HG03457 (cell line): ENCODE measurements at regions not wholly inside any gene's neighbourhood (a gene's known extent, or its start where the extent isn't known, plus 50 kb on each side); places are given as distances from the start of the nearest gene placed in this dataset.
"Not testable (repeated sequence)": the region's sequence is repeated elsewhere in the genome, so short reads cannot be mapped to it uniquely, and the experiment has no call there.

Experiments
- ATAC-seq: cut with Tn5 transposase; IDR thresholded peaks from one replicate; pipeline ENCODE4 v1.9.1; 2021; ENCODE audit warnings: moderate number of reproducible peaks; ENCODE audit not compliant: unreplicated experiment

DNA sequence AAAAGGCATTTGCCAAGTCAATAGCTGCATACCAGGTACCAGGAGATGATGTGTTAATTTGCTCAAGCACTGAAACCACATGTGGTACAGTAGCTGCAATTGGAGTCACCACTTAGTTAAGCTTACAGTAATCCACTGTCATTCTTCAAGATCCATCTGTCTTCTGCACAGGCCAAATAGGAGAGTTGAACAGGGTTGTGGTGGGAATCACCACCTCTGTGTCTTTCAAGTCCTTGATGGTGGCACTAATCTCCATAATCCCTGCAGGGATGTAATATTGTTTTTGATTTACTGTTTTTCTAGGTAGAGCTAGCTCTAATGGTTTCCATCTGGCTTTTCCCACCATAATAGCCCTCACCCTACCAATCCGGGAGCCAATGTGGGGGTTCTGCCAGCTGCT lies 91.9 kb downstream of the FCRL5 start:
- no peak for ATAC-seq

DNA sequence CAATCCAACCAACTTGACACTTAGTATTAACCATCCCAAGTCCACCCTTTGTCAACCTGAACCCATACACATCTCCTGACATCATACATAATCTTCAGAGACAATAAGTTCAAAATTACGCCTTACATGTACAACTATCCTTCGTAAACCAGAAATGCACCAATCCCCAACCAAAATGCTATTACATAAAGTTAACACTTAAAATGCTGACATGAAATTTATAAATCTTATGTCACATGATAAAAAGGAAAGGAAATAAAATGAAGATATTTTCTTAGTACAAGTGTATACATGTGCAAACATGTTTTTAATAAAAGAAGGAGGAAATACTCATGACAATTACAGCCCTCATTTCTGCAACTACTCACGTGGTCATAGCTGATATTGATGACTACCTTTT lies 95.0 kb downstream of the FCRL5 start:
- ATAC-seq: no peak

DNA sequence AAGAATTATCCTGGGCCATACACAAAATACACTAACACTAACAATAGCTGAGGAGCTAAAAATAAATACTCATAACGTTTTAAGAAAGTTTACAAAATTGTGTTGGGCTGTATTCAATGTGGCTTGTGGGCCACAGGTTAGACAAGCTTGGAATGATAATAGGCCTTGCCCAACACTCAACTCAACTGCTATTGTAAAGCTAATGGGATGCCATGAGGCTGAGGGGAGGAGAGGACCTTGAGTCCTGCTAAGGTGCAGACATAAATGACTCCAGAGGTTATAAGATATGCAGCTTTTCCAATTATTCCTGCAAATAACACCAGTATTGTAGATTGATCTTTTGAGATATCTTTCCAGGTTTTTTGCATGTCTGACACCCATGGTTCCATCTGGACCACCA lies 97.0 kb downstream of the FCRL5 start:
- no peak for ATAC-seq

- no peak for ATAC-seq
Measured at GRCh38 chr1:157450106-157450505, 102.2 kb downstream of the FCRL5 start.

DNA sequence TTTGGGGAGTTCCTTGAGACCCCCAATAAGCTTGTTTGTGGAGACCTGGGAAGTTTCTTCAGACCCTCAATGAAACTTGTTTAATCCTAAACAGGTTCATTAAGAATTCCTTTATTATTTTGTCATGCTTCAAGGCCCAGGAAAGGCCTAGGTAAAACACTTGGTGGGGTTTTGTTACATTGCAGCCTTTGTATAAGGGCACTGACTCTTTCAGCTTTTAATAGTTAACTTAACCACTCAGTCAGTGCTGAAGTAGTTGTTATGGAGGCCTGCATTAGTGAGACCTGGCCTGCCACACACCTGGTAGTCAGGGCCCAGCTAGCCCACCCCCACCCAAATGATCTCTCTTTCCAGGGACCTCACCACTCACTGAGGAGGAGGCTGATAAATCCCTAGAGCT lies 103.7 kb downstream of the FCRL5 start:
- no peak for ATAC-seq

- not testable (repeated sequence) for ATAC-seq
Measured at GRCh38 chr1:157446356-157446755, 106.0 kb downstream of the FCRL5 start.

GRCh38 chr1:157445616-157446140 lies 106.6 kb downstream of the FCRL5 start:
- not testable (repeated sequence) for ATAC-seq

DNA sequence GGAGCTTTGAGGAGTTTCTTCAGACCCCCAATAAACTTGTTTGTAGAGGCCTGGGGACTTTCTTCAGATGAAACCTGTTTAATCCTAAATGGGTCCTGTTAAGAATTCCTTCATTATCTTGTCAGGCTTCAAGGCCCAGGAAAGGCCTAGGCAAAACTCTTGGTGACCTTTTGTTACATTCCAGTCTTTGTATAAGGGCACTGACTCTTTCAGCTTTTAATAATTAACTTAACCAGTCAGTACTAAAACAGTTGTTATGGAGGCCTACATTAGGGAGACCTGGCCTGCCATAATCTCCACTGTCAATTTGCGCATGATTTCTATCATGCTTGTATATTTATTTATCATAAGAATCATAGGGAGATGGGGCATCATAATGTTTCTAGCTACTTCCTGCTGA lies 110.2 kb downstream of the FCRL5 start:
- ATAC-seq: no peak

GRCh38 chr1:157439302-157439954 lies 112.9 kb downstream of the FCRL5 start:
- ATAC-seq: no peak

DNA sequence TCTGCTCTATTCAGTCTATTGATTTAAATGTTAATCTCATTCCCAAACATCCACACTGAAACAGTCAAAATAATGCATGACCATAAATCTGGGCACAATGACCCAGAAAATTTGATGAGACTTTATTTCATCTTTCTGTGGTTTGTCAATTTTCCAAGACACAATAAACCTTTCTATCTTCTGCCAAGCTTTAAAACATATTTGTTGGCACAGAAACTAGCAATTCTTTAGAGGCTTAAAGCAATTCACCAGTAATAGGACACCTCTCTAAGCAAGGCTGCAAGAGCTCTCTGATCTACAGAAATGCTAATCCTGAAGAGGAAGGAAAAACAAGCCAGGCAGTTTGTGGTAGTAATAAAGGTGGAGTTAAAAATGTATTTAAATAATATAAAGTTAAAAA lies 113.7 kb downstream of the FCRL5 start:
- no peak for ATAC-seq

DNA sequence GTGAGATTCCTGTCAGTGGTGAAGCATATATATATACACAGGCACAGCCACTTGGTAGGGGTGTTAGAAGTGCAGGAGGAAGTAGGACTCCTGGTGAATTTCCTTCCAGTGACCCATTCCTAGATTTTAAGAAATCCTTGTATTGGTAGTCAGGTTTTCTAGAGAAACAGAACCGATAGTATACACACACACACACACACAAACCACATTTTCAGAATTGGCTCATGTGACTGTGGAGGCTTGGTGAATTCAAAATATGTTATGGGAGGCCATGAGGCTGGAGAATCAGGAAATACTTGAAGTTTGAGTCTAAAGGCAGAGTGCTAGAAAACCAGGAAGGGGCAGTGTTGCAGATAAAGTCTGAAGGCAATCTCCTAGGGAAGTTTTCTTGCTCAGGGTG lies 114.2 kb downstream of the FCRL5 start:
- no peak for ATAC-seq

DNA sequence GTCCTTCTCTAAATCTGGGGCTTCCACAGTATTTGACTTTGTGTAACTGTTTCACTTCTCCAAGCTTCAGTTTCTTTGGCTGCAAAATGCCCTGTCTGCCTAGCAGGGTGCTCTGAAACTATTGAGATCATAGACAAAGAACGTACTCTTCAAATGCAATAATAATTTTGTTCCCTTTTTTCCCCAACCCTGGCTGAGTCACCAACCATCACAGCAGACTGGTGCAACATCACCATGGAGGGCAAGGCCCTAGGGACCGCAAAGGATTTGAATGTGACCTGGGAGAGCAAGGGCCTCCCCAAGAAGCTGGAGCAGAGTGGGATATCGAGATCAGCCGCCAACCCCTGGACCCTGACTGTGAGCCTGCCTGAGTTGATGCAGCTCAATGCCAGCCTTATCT lies 115.0 kb downstream of the FCRL5 start:
- no peak for ATAC-seq

GRCh38 chr1:157431751-157432150 lies 120.6 kb downstream of the FCRL5 start:
- no peak for ATAC-seq

DNA sequence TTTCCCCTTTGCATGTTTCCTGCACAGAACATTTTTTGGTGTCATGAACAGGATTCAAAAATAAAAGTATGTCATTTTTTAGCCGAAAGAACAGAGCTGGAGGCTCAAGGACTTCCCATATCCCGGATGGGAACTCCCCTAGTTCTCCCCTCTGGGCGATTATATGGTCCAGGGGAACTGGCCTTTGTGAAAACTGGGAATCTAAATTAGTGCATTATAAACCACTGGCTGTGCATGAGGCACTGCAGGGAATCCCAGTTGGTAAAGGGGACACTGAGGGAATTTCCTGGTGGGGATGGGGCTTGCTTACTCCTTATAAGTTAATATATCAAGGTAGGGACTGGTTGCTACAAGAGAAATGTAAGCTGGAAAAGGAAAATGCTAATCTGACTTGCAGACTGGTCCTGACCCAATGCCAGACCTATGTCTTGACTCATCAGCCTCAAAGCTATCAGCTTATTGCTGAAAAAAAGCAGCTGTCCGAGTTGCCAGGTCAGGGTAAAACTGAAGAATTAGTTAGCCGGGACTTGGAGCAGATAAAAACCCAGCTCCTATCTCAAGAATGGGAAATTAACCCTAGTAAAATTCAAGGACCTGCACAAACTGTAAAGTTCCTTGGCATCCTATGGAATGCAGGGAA lies 122.6 kb downstream of the FCRL5 start:
- ATAC-seq: no peak

GRCh38 chr1:157423764-157424163 lies 128.6 kb downstream of the FCRL5 start:
- ATAC-seq: not testable (repeated sequence)

GRCh38 chr1:157419845-157420542 lies 132.3 kb downstream of the FCRL5 start:
- ATAC-seq: no peak

DNA sequence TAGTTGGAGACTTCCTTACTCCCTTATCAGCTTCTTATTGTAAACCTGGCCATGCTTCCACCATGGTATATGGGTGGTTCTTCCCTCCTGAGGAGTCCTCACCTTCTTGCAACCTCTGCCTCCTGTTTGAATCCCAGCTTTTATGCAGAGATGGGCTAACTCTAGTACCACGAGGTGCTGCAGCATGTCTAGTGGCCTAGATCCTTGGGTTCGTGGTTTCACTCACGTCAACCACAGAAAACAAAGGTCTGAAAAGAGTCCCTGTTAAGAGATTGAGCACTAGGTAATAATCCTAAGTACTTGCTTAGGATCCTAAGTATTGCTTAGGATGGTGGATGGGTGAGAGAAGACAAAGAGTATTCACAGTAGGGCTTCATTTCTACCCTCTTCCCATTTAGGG lies 133.7 kb downstream of the FCRL5 start:
- ATAC-seq: no peak

DNA sequence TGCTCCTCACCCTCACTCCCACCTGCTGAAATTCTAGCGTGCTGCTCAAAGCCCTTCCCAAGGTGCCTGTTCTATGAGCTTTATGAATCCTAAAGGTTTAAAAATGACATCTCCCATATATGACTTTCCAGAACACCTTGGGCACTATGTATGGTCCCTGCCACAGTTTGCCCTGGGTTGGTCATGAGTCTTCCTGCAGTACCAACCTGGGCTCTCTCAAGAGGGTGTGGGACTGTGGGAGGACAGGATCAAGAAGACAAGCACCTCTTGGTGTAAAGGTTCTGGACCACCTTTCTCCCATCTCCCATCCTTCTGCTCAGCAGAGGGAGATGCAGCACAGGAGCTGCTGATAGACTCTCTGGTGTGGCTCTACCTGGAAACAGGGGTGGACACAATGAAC lies 134.1 kb downstream of the FCRL5 start:
- no peak for ATAC-seq

DNA sequence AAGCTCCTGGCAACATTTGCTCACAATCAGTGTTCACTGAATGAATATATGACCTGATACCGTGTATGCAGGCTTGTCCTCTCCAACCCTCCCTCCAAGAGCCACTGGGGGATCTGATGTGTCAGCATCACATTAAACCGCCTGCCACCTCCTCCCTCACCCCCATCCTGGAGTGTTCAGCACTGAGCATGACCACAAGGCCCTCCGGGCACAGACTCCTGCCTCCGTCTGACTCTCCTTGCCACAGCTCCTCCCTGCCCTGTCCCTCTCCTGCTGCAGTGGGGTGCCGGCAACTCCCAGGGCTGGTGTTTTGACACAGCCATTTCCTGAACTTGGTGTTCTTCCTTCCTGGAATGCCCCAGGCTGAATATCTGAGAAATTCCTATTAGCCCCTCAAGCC lies 136.7 kb downstream of the FCRL5 start:
- no peak for ATAC-seq

- ATAC-seq: no peak
Measured at GRCh38 chr1:157412308-157412707, 140.0 kb downstream of the FCRL5 start.

DNA sequence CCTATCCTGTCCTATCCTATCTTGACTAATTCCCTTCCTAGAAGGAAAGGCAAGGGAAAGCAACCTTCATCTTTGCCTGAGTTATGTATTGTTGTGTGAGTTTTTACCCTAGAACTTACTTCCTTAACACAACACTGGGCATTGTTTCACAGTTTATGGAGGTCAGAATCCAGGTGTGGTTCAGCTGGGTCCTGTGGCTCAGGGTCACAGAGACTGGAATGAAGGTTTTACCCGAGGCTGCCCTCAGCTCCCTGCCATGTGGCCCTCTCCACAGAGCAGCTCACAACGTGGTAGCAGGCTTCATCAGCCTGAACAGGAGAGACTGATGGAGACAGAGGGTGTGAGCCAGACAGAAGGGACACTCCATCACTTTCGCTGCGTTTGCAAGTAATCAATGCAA lies 140.5 kb downstream of the FCRL5 start:
- no peak for ATAC-seq

GRCh38 chr1:157411064-157411463 lies 141.3 kb downstream of the FCRL5 start:
- ATAC-seq: no peak
